ENCODE measurements at regions not wholly inside any gene's neighbourhood (a gene's known extent, or its start where the extent isn't known, plus 50 kb on each side); places are given as distances from the start of the nearest gene placed in this dataset.

GRCh38 chr5:62005551-62005950 lies 300.5 kb upstream of the KIF2A start:
- H3K27ac Mint-ChIP-seq (ENCODE audit: unreplicated experiment), result no peak overlapping the region
- no peaks in the 10 kb centered on the region for H3K9me3 Mint-ChIP-seq (ENCODE audit: low read depth, unreplicated experiment)
- no peaks in the 10 kb centered on the region for H3K4me1 Mint-ChIP-seq (ENCODE audit: low read depth, unreplicated experiment)
- peaks cover 53% of the 10 kb centered on the region for H3K27me3 Mint-ChIP-seq (ENCODE audit: unreplicated experiment)
- CTCF ChIA-PET, result no interaction called here
- TF ChIP-seq CTCF (IDR thresholded peaks at IDR 0.05; ENCODE audit: unreplicated experiment), result no peak
- no peak overlapping the region for H3K4me3 Mint-ChIP-seq (ENCODE audit: low read depth, unreplicated experiment)
- BruUV-seq (replicated peaks), result no TSS peak
- intact Hi-C loops (cut with micrococcal nuclease; ENCODE audit: unreplicated experiment), result no loop called here
- H3K36me3 Mint-ChIP-seq (ENCODE audit: insufficient read depth, unreplicated experiment), result no peaks in the 10 kb centered on the region
- DNase-seq, result no peak

GRCh38 chr5:62007457-62007856 lies 298.5 kb upstream of the KIF2A start:
- H3K36me3 Mint-ChIP-seq (ENCODE audit: insufficient read depth, unreplicated experiment), result no peaks in the 10 kb centered on the region
- H3K9me3 Mint-ChIP-seq (ENCODE audit: low read depth, unreplicated experiment), result no peaks in the 10 kb centered on the region
- H3K27me3 Mint-ChIP-seq (ENCODE audit: unreplicated experiment), result peaks cover 67% of the 10 kb centered on the region
- DNase-seq, result no peak
- H3K4me1 Mint-ChIP-seq (ENCODE audit: low read depth, unreplicated experiment), result no peaks in the 10 kb centered on the region
- BruUV-seq (replicated peaks), result no TSS peak
- intact Hi-C loops (cut with micrococcal nuclease; ENCODE audit: unreplicated experiment), result no loop called here
- no peak overlapping the region for H3K4me3 Mint-ChIP-seq (ENCODE audit: low read depth, unreplicated experiment)
- no peak for TF ChIP-seq CTCF (IDR thresholded peaks at IDR 0.05; ENCODE audit: unreplicated experiment)
- H3K27ac Mint-ChIP-seq (ENCODE audit: unreplicated experiment), result no peak overlapping the region
- CTCF ChIA-PET, result no interaction called here

GRCh38 chr5:62011089-62011664 lies 294.8 kb upstream of the KIF2A start:
- CTCF ChIA-PET, result no interaction called here
- Mint-ChIP-seq H3K4me3 (ENCODE audit: low read depth, unreplicated experiment) (no peak overlapping the region), H3K27ac (ENCODE audit: unreplicated experiment) (no peak overlapping the region), H3K4me1 (ENCODE audit: low read depth, unreplicated experiment) (no peaks in the 10 kb centered on the region), H3K27me3 (ENCODE audit: unreplicated experiment) (peaks cover 90% of the 10 kb centered on the region), H3K36me3 (ENCODE audit: insufficient read depth, unreplicated experiment) (no peaks in the 10 kb centered on the region), H3K9me3 (ENCODE audit: low read depth, unreplicated experiment) (no peaks in the 10 kb centered on the region)
- no TSS peak for BruUV-seq (replicated peaks)
- intact Hi-C loops (cut with micrococcal nuclease; ENCODE audit: unreplicated experiment), result no loop called here
- TF ChIP-seq CTCF (IDR thresholded peaks at IDR 0.05; ENCODE audit: unreplicated experiment), result no peak
- DNase-seq, result no peak

- no peak for DNase-seq
- Mint-ChIP-seq H3K36me3 (ENCODE audit: insufficient read depth, unreplicated experiment) (no peaks in the 10 kb centered on the region), H3K9me3 (ENCODE audit: low read depth, unreplicated experiment) (no peaks in the 10 kb centered on the region), H3K27ac (ENCODE audit: unreplicated experiment) (no peak overlapping the region), H3K27me3 (ENCODE audit: unreplicated experiment) (peaks cover 64% of the 10 kb centered on the region), H3K4me3 (ENCODE audit: low read depth, unreplicated experiment) (no peak overlapping the region), H3K4me1 (ENCODE audit: low read depth, unreplicated experiment) (no peaks in the 10 kb centered on the region)
- CTCF ChIA-PET, result no interaction called here
- no TSS peak for BruUV-seq (replicated peaks)
- TF ChIP-seq CTCF (IDR thresholded peaks at IDR 0.05; ENCODE audit: unreplicated experiment), result no peak
- intact Hi-C loops (cut with micrococcal nuclease; ENCODE audit: unreplicated experiment), result no loop called here
Observed at GRCh38 chr5:62017092-62017491, 288.9 kb upstream of the KIF2A start.
